ENCODE measurements at regions not wholly inside any gene's neighbourhood (a gene's known extent, or its start where the extent isn't known, plus 50 kb on each side); places are given as distances from the start of the nearest gene placed in this dataset.

DNA sequence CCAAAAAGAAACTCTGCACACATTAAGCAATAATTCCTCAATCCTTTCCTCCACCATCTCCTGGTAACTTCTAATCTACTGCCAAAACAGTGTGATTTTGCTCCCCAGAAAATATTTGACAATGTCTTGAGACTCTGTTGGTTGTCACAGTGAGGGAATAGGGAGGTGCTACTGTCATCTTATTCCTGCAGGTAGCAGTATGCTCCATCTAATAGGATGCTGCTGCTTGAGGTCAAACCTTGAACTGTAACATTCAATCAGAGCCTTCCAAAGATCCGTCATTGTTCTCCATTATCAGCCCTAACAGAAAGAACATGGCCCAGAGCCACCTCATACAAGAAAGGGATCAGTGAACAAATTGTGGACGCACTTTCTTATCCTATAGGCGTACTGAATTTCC lies 514.7 kb upstream of the GRIN3A start:
- TF ChIP-seq, protein P1, sequence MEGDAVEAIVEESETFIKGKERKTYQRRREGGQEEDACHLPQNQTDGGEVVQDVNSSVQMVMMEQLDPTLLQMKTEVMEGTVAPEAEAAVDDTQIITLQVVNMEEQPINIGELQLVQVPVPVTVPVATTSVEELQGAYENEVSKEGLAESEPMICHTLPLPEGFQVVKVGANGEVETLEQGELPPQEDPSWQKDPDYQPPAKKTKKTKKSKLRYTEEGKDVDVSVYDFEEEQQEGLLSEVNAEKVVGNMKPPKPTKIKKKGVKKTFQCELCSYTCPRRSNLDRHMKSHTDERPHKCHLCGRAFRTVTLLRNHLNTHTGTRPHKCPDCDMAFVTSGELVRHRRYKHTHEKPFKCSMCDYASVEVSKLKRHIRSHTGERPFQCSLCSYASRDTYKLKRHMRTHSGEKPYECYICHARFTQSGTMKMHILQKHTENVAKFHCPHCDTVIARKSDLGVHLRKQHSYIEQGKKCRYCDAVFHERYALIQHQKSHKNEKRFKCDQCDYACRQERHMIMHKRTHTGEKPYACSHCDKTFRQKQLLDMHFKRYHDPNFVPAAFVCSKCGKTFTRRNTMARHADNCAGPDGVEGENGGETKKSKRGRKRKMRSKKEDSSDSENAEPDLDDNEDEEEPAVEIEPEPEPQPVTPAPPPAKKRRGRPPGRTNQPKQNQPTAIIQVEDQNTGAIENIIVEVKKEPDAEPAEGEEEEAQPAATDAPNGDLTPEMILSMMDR (conservative IDR thresholded peaks at IDR 0.05; ENCODE audit: low read length) = no peak
- no peak for TF ChIP-seq EZH2phosphoT487 (IDR thresholded peaks at IDR 0.05; ENCODE audit: borderline replicate concordance)
